VCaP (cell line): ENCODE measurements at regions not wholly inside any gene's neighbourhood (a gene's known extent, or its start where the extent isn't known, plus 50 kb on each side); places are given as distances from the start of the nearest gene placed in this dataset.

Experiments
- H3K27ac ChIP-seq: fragments of 450-650 bp; 2 replicates; pipeline ENCODE4 v1.5.1; 2017
- CTCF ChIP-seq: fragments of 450-650 bp; conservative IDR thresholded peaks from 2 replicates; pipeline ENCODE4 v1.5.1; 2017; ENCODE audit warnings: mild to moderate bottlenecking, moderate library complexity

- TF ChIP-seq CTCF = no peak
- no peak overlapping the region for H3K27ac ChIP-seq
Measured at GRCh38 chr11:90722552-90723190, 499.8 kb upstream of the CHORDC1 start.

- no peak overlapping the region for H3K27ac ChIP-seq
- no peak for TF ChIP-seq CTCF
Measured at GRCh38 chr11:90717522-90717921, 494.7 kb upstream of the CHORDC1 start.

GRCh38 chr11:90705661-90706060 is 482.8 kb upstream of the CHORDC1 start:
- H3K27ac ChIP-seq = no peak overlapping the region
- TF ChIP-seq CTCF = no peak

DNA sequence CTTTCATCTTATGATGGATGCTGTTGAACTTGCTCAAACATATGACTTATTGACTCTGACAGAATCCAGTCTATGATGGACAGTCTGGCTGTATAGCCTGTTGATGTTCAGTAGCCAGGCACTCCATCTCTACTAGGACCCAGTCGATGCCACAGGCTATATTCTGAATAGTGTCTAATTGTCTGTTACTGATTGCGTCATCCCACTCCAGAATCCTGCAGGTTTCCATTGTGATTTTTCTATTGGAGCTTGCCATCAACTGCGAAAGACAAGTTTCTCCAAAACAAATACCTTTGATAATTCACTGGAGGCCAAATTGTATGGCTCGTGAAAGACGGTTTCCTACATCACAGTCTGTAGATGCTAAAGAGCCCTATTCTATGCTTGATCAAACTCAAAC is 481.7 kb upstream of the CHORDC1 start:
- no peak for TF ChIP-seq CTCF
- no peak overlapping the region for H3K27ac ChIP-seq

GRCh38 chr11:90701716-90702115 is 478.9 kb upstream of the CHORDC1 start:
- no peak for TF ChIP-seq CTCF
- H3K27ac ChIP-seq = no peak overlapping the region

- TF ChIP-seq CTCF = no peak
- no peak overlapping the region for H3K27ac ChIP-seq
Measured at GRCh38 chr11:90700789-90701439, 478.1 kb upstream of the CHORDC1 start.

- H3K27ac ChIP-seq = no peak overlapping the region
- TF ChIP-seq CTCF = no peak
Measured at GRCh38 chr11:90699791-90700400, 477.0 kb upstream of the CHORDC1 start.
